GM12873 (cell line): ENCODE measurements at regions not wholly inside any gene's neighbourhood (a gene's known extent, or its start where the extent isn't known, plus 50 kb on each side); places are given as distances from the start of the nearest gene placed in this dataset.

ENCODE experiments used
- CTCF ChIP-seq: IDR thresholded peaks from 2 replicates; pipeline ENCODE4 v1.5.1; 2012; ENCODE audit warnings: low read depth, mild to moderate bottlenecking, moderate library complexity, low read length, control low read depth; ENCODE audit not compliant: insufficient read depth; ENCODE audit errors: missing control alignments

GRCh38 chr10:105545101-105545500 is 904.0 kb downstream of the SORCS3 start:
- no peak for TF ChIP-seq CTCF

DNA sequence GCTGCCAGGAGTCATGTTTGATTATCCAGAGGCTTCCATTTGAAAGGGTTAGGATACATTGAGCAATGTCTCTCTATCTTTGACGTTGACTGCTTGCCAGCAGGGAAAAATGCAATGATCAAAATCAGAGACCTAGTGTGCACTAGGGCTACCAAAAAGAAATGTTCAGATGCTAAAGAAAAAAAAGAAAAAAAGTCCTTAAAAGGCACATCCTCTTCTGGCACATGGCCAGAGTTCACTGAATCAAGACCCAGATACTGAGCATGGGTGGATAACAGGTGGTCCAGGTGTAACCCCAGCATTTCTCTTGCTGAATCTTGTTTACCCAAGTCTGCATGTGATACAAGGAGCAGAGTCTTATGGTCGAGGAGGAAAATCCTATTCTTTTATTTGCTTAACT is 899.3 kb downstream of the SORCS3 start:
- no peak for TF ChIP-seq CTCF

DNA sequence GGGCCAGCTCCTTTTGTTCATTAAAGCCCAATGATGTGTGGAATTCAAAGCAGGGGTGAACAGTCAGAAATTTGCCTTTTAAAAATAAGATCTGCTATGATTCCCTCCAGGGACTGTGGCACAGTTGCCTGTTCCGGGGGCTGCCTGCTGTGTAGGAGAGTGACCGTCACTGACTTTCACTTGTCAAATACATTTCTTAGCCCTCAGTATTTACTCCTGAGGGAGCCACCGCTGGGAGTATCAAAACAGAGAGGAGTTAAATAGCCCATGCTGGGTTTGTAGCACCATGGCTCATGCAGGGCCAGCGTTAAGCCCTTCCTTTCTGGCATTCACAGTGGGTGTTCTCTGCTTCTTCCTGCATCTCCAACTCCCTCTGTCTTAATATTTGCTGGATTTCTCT is 897.8 kb downstream of the SORCS3 start:
- no peak for TF ChIP-seq CTCF

DNA sequence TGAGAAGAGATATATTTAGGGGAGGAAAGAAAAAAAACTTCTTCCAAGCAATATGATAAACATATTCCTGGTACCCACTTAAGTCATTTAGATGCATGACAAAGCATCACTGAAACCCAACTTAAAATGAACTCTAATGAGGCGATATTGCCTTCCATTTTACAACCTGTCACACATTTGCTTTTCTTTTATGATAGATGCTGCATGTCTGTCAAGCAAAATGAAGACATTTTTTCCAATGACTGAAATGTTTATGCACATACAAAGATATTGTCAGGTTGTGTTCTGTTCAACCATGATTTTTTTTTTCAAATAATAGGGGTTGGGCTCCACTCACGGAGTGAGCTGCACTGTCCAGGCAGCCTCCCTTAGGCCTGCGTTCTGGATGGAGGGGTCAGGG is 894.4 kb downstream of the SORCS3 start:
- TF ChIP-seq CTCF = no peak

- TF ChIP-seq CTCF = no peak
Measured at GRCh38 chr10:105534086-105534485, 893.0 kb downstream of the SORCS3 start.

GRCh38 chr10:105516511-105516910 is 875.4 kb downstream of the SORCS3 start:
- no peak for TF ChIP-seq CTCF

DNA sequence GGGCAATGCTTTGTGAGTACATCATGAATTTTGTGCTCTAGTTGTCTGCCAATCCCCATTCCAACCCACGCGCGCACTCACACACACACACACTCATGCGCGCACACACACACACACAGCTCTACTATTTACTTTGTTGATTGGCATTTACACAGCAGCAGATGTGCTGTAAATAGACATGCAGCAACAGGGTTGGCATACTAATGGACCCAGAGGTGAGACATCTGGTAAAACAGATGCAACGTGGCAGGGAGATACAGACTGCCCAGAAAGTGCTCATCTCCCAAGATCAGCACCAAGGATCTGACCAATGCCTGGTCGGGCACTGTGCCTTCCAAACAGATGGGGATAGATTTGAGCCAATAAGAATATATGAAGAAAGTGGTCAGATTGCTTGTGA is 873.0 kb downstream of the SORCS3 start:
- no peak for TF ChIP-seq CTCF
